Stimulated activated CD8-positive, alpha-beta memory T cell treated with anti-CD3 and anti-CD28 coated beads, Interleukin-12 subunit alpha, Interleukin-12 subunit beta, amount 100 ng/mL, for 4 hours (primary cell): ENCODE measurements at regions not wholly inside any gene's neighbourhood (a gene's known extent, or its start where the extent isn't known, plus 50 kb on each side); places are given as distances from the start of the nearest gene placed in this dataset.

Source experiments
- DNase-seq: peaks from one replicate; pipeline ENCODE4 v3.0.0-alpha.2; 2020; ENCODE audit warnings: low read depth

GRCh38 chr1:65681096-65681495, 111.6 kb upstream of the PDE4B start:
- DNase-seq = no peak

GRCh38 chr1:65687428-65688214, 105.1 kb upstream of the PDE4B start:
- DNase-seq = peak; percentile 42

- no peak for DNase-seq
These were observed 104.5 kb upstream of the PDE4B start for GRCh38 chr1:65688215-65688566.

- no peak for DNase-seq
These were observed 103.8 kb upstream of the PDE4B start for GRCh38 chr1:65688848-65689247.

- no peak for DNase-seq
These were observed 101.4 kb upstream of the PDE4B start for GRCh38 chr1:65691152-65691900.

GRCh38 chr1:65691972-65692371, 100.7 kb upstream of the PDE4B start:
- no peak for DNase-seq

- no peak for DNase-seq
These were observed 98.6 kb upstream of the PDE4B start for GRCh38 chr1:65694126-65694525.

- no peak for DNase-seq
These were observed 97.8 kb upstream of the PDE4B start for GRCh38 chr1:65694933-65695332.

- no peak for DNase-seq
These were observed 94.1 kb upstream of the PDE4B start for GRCh38 chr1:65698590-65698989.

GRCh38 chr1:65703853-65704252, 88.8 kb upstream of the PDE4B start:
- no peak for DNase-seq

- DNase-seq = no peak
These were observed 88.4 kb upstream of the PDE4B start for GRCh38 chr1:65704318-65704717.

- no peak for DNase-seq
These were observed 74.8 kb upstream of the PDE4B start for GRCh38 chr1:65717815-65718454.

GRCh38 chr1:65719391-65719790, 73.3 kb upstream of the PDE4B start:
- DNase-seq = no peak

GRCh38 chr1:65722461-65722860, 70.2 kb upstream of the PDE4B start:
- DNase-seq = no peak

GRCh38 chr1:65724151-65724550, 68.5 kb upstream of the PDE4B start:
- DNase-seq = no peak

- DNase-seq = no peak
These were observed 67.6 kb upstream of the PDE4B start for GRCh38 chr1:65725064-65725463.

GRCh38 chr1:65728504-65728903, 64.2 kb upstream of the PDE4B start:
- DNase-seq = no peak

GRCh38 chr1:65729259-65729658, 63.4 kb upstream of the PDE4B start:
- DNase-seq = no peak

GRCh38 chr1:65734979-65735378, 57.7 kb upstream of the PDE4B start:
- no peak for DNase-seq

- no peak for DNase-seq
These were observed 50.7 kb upstream of the PDE4B start for GRCh38 chr1:65741993-65742392.
